ENCODE measurements at regions not wholly inside any gene's neighbourhood (a gene's known extent, or its start where the extent isn't known, plus 50 kb on each side); places are given as distances from the start of the nearest gene placed in this dataset.
"Not testable (repeated sequence)": the region's sequence is repeated elsewhere in the genome, so short reads cannot be mapped to it uniquely, and the experiment has no call there.

DNA sequence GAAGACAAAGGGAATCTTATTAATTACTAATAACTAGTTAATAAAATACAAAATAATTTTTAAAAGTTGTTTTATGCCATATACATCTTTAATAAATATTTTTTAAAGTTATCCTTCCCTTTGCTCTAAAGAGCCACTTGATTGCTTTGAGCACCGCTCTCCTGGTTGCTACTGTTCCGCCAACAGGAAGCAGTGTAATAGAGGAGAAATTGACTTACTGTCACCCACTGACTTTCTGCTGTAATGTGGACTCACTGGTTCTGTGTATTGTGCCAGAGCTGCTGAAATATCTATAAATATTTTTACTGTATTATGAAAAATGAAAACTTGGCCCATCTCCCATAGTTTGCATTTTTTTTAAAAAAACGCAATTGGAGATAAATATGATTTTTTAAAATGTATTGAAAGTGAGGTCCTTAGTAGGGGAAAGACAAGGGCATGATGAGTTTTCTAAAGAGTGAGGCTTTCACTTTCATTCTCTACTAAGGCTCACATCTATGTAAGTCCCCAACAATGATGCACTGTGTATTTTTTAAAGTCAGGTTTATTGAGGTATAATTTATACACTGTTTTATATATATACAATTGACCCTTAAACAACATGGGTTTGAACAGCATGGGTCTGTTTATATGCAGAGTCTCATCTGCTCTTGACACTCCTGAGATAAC is 100.5 kb downstream of the NPY start:
- DNase-seq: no peak
- no peak for TF ChIP-seq POLR2A (IDR thresholded peaks at IDR 0.05)
- TF ChIP-seq, protein P1, sequence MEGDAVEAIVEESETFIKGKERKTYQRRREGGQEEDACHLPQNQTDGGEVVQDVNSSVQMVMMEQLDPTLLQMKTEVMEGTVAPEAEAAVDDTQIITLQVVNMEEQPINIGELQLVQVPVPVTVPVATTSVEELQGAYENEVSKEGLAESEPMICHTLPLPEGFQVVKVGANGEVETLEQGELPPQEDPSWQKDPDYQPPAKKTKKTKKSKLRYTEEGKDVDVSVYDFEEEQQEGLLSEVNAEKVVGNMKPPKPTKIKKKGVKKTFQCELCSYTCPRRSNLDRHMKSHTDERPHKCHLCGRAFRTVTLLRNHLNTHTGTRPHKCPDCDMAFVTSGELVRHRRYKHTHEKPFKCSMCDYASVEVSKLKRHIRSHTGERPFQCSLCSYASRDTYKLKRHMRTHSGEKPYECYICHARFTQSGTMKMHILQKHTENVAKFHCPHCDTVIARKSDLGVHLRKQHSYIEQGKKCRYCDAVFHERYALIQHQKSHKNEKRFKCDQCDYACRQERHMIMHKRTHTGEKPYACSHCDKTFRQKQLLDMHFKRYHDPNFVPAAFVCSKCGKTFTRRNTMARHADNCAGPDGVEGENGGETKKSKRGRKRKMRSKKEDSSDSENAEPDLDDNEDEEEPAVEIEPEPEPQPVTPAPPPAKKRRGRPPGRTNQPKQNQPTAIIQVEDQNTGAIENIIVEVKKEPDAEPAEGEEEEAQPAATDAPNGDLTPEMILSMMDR (IDR thresholded peaks at IDR 0.05): no peak

DNA sequence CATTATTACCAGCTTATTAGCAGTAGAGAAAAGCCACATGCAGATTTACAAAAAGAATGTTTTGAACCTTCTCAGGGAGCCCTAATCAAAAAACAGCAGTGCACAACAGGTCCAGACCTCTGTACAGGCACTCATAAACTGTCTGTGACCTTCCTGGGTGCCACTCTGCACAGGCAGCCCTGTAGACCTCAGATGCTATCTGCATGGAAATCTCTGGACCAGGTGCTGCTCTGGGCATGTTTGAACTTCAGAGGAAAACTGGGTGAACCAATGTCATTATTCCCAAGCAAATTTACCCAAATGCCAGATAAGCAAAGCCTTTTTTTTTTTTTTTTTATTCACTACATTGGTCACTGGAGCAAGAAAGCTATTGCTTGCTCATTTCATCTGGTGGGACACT is 104.2 kb downstream of the NPY start:
- no peak for TF ChIP-seq POLR2A (IDR thresholded peaks at IDR 0.05)
- TF ChIP-seq, protein P1 (IDR thresholded peaks at IDR 0.05): no peak
- no peaks in the 10 kb centered on the region for H3K4me1 ChIP-seq
- no peak overlapping the region for H3K27ac ChIP-seq
- no peaks in the 10 kb centered on the region for H3K27me3 ChIP-seq
- no peaks in the 10 kb centered on the region for H3K36me3 ChIP-seq
- no peak for DNase-seq
- no peak overlapping the region for H3K4me3 ChIP-seq
- no peaks in the 10 kb centered on the region for H3K9me3 ChIP-seq

More for the DNA sequence above, 100.5 kb downstream of the NPY start:
- H3K36me3 ChIP-seq: no peaks in the 10 kb centered on the region
- H3K4me3 ChIP-seq: no peak overlapping the region
- H3K9me3 ChIP-seq: no peaks in the 10 kb centered on the region
- no peaks in the 10 kb centered on the region for H3K4me1 ChIP-seq
- no peaks in the 10 kb centered on the region for H3K27me3 ChIP-seq
- H3K27ac ChIP-seq: no peak overlapping the region

DNA sequence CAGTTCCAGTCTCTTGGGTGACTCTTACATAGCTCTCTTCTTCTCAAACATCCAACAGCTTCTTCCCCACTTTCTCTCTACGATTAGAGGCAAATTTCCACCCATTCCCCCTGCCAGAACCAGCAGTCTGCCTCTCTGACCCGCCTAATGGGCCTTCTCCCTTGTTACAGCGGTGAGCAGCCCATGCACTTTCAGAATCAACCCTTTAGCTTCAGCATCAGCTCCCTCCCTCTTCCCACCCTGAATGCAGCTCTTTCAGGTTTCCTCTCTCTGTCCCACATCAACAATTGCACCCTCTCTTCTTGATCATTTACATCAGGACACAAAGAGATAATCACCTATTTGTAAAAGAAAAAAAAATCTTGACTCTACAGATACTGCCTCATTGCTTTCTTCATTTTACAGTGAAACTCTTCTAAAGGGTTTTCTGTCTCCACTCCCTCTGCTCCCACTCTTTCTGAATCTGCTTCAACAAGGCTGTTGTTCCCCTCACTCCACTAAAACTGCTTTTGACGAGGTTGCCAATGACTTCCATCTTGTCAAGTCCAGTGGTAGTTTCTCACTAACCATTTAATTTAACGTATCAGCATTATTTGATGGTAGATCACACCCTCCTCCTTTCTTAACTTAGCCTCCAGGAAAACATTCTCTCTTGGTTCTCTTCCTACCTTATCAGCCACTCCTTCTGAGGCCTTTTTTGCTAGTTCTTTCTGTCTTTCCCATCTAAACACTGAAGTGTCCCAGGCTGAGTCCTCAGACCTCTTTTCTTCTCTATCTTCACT is 106.6 kb downstream of the NPY start:
- Histone ChIP-seq H3K36me3 (no peaks in the 10 kb centered on the region), H3K9me3 (no peaks in the 10 kb centered on the region), H3K4me3 (no peak overlapping the region), H3K4me1 (no peaks in the 10 kb centered on the region), H3K27ac (no peak overlapping the region), H3K27me3 (no peaks in the 10 kb centered on the region)
- DNase-seq: no peak
- no peak for TF ChIP-seq POLR2A (IDR thresholded peaks at IDR 0.05)
- TF ChIP-seq, protein P1 (IDR thresholded peaks at IDR 0.05): no peak

DNA sequence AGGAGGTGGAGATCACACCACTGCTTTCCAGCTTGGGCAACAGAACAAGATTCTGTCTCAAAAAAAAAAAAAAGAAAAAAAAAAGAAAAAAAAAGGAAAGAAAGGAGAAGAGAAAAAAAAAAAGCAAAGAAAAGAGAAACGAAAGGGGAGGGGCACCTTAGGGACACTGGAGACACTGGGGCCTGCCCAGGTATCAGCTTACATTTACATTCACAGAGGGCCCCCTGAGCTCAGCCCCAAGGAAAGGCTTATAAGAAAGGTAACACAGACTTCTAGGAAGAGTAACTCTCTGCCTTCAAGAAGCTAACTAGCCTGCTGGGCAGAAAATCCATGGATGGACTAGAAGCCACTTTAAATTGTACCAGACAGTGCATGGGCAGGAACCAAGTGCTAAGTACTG is 108.8 kb downstream of the NPY start:
- no peak overlapping the region for H3K27ac ChIP-seq
- DNase-seq: no peak
- no peaks in the 10 kb centered on the region for H3K4me1 ChIP-seq
- H3K36me3 ChIP-seq: no peaks in the 10 kb centered on the region
- no peaks in the 10 kb centered on the region for H3K27me3 ChIP-seq
- TF ChIP-seq POLR2A (IDR thresholded peaks at IDR 0.05): no peak
- TF ChIP-seq, protein P1 (IDR thresholded peaks at IDR 0.05): no peak
- H3K4me3 ChIP-seq: no peak overlapping the region
- no peaks in the 10 kb centered on the region for H3K9me3 ChIP-seq

DNA sequence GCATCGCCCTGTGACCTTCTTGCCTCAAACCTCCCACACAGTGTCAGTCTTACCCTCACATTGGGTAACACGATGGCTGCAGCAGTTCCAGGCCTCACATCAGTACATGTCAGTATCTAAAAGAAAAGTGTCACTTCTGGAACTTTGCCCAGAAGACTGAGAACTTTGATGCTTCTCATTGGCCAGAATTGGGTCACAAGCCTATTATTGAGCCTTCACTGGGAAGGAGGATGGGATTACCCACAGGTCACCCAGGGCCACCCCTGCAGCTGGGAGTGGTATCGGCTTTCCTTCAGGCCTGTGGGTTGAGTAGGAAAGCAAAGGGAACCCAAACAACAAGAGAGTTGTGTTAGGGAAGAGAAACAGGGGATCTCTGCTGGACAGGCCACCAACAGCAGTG is 111.5 kb downstream of the NPY start:
- no peaks in the 10 kb centered on the region for H3K36me3 ChIP-seq
- H3K27me3 ChIP-seq: no peaks in the 10 kb centered on the region
- H3K27ac ChIP-seq: no peak overlapping the region
- H3K4me3 ChIP-seq: no peak overlapping the region
- no peak for DNase-seq
- no peaks in the 10 kb centered on the region for H3K9me3 ChIP-seq
- H3K4me1 ChIP-seq: no peaks in the 10 kb centered on the region
- TF ChIP-seq POLR2A (IDR thresholded peaks at IDR 0.05): no peak
- TF ChIP-seq, protein P1 (IDR thresholded peaks at IDR 0.05): no peak

DNA sequence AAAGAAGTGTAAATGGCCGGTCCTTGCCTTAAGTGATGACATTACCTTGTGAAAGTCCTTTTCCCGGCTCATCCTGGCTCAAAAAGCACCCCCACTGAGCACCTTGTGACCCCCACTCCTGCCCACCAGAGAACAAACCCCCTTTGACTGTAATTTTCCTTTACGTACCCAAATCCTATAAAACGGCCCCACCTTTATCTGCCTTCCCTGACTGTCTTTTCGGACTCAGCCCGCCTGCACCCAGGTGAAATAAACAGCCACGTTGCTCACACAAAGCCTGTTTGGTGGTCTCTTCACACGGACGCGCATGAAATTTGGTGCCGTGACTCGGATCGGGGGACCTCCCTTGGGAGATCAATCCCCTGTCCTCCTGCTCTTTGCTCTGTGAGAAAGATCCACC is 112.4 kb downstream of the NPY start:
- not testable (repeated sequence) for DNase-seq, H3K4me1 ChIP-seq, H3K27me3 ChIP-seq, H3K9me3 ChIP-seq, H3K27ac ChIP-seq, H3K4me3 ChIP-seq, H3K36me3 ChIP-seq
